K562 (cell line): ENCODE measurements at regions not wholly inside any gene's neighbourhood (a gene's known extent, or its start where the extent isn't known, plus 50 kb on each side); places are given as distances from the start of the nearest gene placed in this dataset.

Source experiments
- ATAC-seq: fragments of 200-7000 bp; cut with Tn5 transposase; 3 replicates; pipeline ENCODE4 v1.9.1; 2020; ENCODE audit warnings: moderate library complexity
- BruUV-seq: library from RNA; stranded (reverse); fragments of 400-500 nt; replicated peaks from 2 replicates; lab custom pipeline; 2021; lab: Mats Ljungman, UMichigan
- CTCF ChIA-PET: fragments of 300-600 bp; formaldehyde crosslinking; extraction: SDS; loops from one replicate; lab custom pipeline; 2021; ENCODE audit warnings: low intra/inter-chr PET ratio; lab: Yijun Ruan, JAX
- POLR2A ChIA-PET: fragments of 300-600, 350-650 bp; sonication (Branson Sonifier 250); formaldehyde crosslinking; extraction: SDS; loops from one replicate; lab custom pipeline; 2021; ENCODE audit warnings: antibody characterized with exemption, inconsistent platforms; lab: Yijun Ruan, JAX
- DNase-seq, 4 experiments: peaks; one replicate each; pipeline versions ENCODE4 v3.0.0 to v3.0.0-alpha.2; 2011 to 2018; ENCODE audit warnings: low spot score in 3 of 4, mixed read lengths in 3 of 4; ENCODE audit errors: extremely low read depth in 1 of 4
- FAIRE-seq: peaks from 2 replicates; lab custom pipeline; 2011; peaks lifted over from hg19 to GRCh38; lab: Jason Lieb, UNC
- H2AFZ ChIP-seq: 2 replicates; pipeline ENCODE4 v1.6.0; 2011; ENCODE audit warnings: low read depth, low read length, control low read depth, inconsistent platforms
- H3K27ac ChIP-seq: fragments of 200-600 bp; 3 replicates; pipeline ENCODE4 v1.8.0; 2011; ENCODE audit warnings: low read depth, mild to moderate bottlenecking, control low read depth, inconsistent platforms, low read length, moderate library complexity, mixed read lengths; ENCODE audit errors: extremely low read depth
- H3K27me3 ChIP-seq, 2 experiments: fragments of 300-600 bp in 1 of 2; 2 replicates in 1 of 2; 3 replicates in 1 of 2; pipeline versions ENCODE4 v1.6.0 to v1.8.0; 2011; ENCODE audit warnings: inconsistent platforms in 2 of 2, low read length in 2 of 2, mild to moderate bottlenecking in 1 of 2, mixed read lengths in 1 of 2, moderate library complexity in 1 of 2; ENCODE audit not compliant: control insufficient read depth in 2 of 2, insufficient read depth in 2 of 2
- H3K36me3 ChIP-seq: fragments of 300-600 bp; 3 replicates; pipeline ENCODE4 v1.8.0; 2011; ENCODE audit warnings: mild to moderate bottlenecking, low read length, inconsistent platforms; ENCODE audit not compliant: control insufficient read depth, insufficient read depth
- H3K4me1 ChIP-seq, 2 experiments: fragments of 200-600 bp in 1 of 2; replicated peaks in 1 of 2; 2 replicates in 1 of 2; 3 replicates in 1 of 2; pipeline versions ENCODE4 v1.5.1 to v1.8.0; 2011; ENCODE audit warnings: inconsistent platforms in 2 of 2, low read length in 2 of 2, mild to moderate bottlenecking in 1 of 2, mixed read lengths in 1 of 2, moderate library complexity in 1 of 2; ENCODE audit not compliant: control insufficient read depth in 2 of 2, insufficient read depth in 2 of 2
- H3K4me2 ChIP-seq: 2 replicates; pipeline ENCODE4 v1.6.1; 2011; ENCODE audit warnings: low read length, control low read depth, inconsistent platforms, mixed read lengths; ENCODE audit not compliant: insufficient read depth
- H3K4me3 ChIP-seq: fragments of 200-600 bp; sonication (generic), shearing (Covaris generic); 2 replicates; pipeline ENCODE4 v1.5.1; 2016; ENCODE audit warnings: control low read depth, inconsistent platforms
- H3K79me2 ChIP-seq: fragments of 200-600 bp; 3 replicates; pipeline ENCODE4 v1.8.0; 2011; ENCODE audit warnings: low read length, inconsistent platforms; ENCODE audit not compliant: control insufficient read depth, insufficient read depth
- H3K9ac ChIP-seq, 2 experiments: 2 replicates each; pipeline versions ENCODE4 v1.6.0 to v1.6.1; 2011; ENCODE audit warnings: low read depth in 2 of 2, low read length in 2 of 2, control low read depth in 1 of 2, inconsistent platforms in 1 of 2, mild to moderate bottlenecking in 1 of 2, mixed read lengths in 1 of 2; ENCODE audit not compliant: insufficient read depth in 1 of 2
- H3K9me1 ChIP-seq: one replicate; pipeline ENCODE4 v1.6.0; 2011; ENCODE audit warnings: inconsistent platforms, mild to moderate bottlenecking, low read length, moderate library complexity; ENCODE audit not compliant: control insufficient read depth, insufficient read depth
- H3K9me3 ChIP-seq: replicated peaks from 2 replicates; pipeline ENCODE4 v1.5.1; 2011; ENCODE audit warnings: low read depth, low read length, inconsistent platforms; ENCODE audit not compliant: control insufficient read depth, insufficient read depth
- H4K20me1 ChIP-seq: replicated peaks from 2 replicates; pipeline ENCODE4 v1.6.1; 2011; ENCODE audit warnings: low read length, inconsistent platforms, mixed read lengths; ENCODE audit not compliant: control insufficient read depth, insufficient read depth
- ELK3 ChIP-seq: fragments of 450-650 bp; formaldehyde crosslinking; IDR thresholded peaks from 2 replicates; pipeline ENCODE4 v1.4.0; 2020; ENCODE audit warnings: mild to moderate bottlenecking
- EP400 ChIP-seq: fragments of 450-650 bp; IDR thresholded peaks from 2 replicates; pipeline ENCODE4 v1.6.1; 2017; ENCODE audit warnings: antibody characterized with exemption, mild to moderate bottlenecking, moderate library complexity
- GATA2 ChIP-seq: sonication (generic); formaldehyde crosslinking; IDR thresholded peaks from 2 replicates; pipeline ENCODE4 v1.4.0; 2020; ENCODE audit warnings: mild to moderate bottlenecking, missing genetic modification reagents
- POLR3A ChIP-seq: IDR thresholded peaks from 2 replicates; pipeline ENCODE4 v1.6.1; 2011; ENCODE audit warnings: borderline replicate concordance, mild to moderate bottlenecking, moderate library complexity; ENCODE audit not compliant: insufficient read length, insufficient read depth; ENCODE audit errors: extremely low read depth
- ZMIZ1 ChIP-seq, 2 experiments: fragments of 150-350 bp in 1 of 2; IDR thresholded peaks; 2 replicates each; pipeline ENCODE4 v1.6.1; 2012 to 2016; ENCODE audit warnings: low read depth in 2 of 2, low read length in 2 of 2, mild to moderate bottlenecking in 1 of 2, moderate library complexity in 1 of 2
- ZNF184 ChIP-seq: sonication (generic); formaldehyde crosslinking; IDR thresholded peaks from 2 replicates; pipeline ENCODE4 v1.5.0; 2020; ENCODE audit warnings: missing genetic modification reagents
- ZNF395 ChIP-seq: fragments of 200-800 bp; sonication (Bioruptor generic); IDR thresholded peaks from 2 replicates; pipeline ENCODE4 v1.6.1; 2017; ENCODE audit warnings: missing genetic modification characterization, missing compliant biosample characterization
- ZNF668 ChIP-seq: fragments of 250-450 bp; sonication (Bioruptor Pico); IDR thresholded peaks from 2 replicates; pipeline ENCODE4 v1.8.0; 2022; ENCODE audit warnings: mild to moderate bottlenecking, inconsistent platforms
- WGBS: fragments of 100-300 bp; shearing (Covaris generic); methylation state at CpG from one replicate; pipeline ENCODE4 v1.1.6; 2016; ENCODE audit warnings: low coverage, mixed read lengths; ENCODE audit not compliant: insufficient coverage; ENCODE audit errors: missing lambda C conversion rate; 5-methylcytosine and 5-hydroxymethylcytosine counted together
- in situ Hi-C: fragments of 300-500 bp; cut with MboI; formaldehyde crosslinking; loops from 4 replicates; pipeline ENCODE4 v1.15.0; 2018; ENCODE audit warnings: inconsistent platforms, mixed read lengths
- intact Hi-C: fragments of 100-400 bp; cut with micrococcal nuclease; formaldehyde crosslinking; loops from 2 replicates; pipeline ENCODE4 v1.14.2; 2022

DNA sequence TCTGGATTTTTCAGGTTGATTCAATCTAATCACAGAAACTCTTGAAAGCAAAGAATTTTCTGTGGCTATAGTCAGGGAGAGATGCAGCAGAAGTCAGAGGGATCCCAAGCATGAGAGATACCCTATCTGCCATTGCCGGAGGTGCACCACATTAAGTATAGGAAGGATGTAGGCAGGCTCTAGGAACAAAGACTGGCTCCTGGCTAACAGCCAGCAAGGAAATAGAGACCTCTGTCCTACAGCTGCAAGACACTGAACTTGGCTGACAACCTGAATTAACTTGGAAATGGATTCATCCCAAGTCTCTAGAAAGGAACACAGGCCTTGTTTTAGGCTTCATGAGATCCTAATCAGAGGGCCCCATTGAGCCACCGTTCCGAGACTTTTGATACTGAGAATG, 364.9 kb upstream of the FLRT2 start:
- no peak overlapping the region for H3K9ac ChIP-seq
- DNase-seq = no peak
- H3K9me1 ChIP-seq = no peaks in the 10 kb centered on the region
- 0% methylated on average over 1 of the region's 3 CpGs for WGBS
- no peaks in the 10 kb centered on the region for H3K4me1 ChIP-seq
- no peaks in the 10 kb centered on the region for H3K27me3 ChIP-seq
- ChIA-PET CTCF (no interaction called here), POLR2A (no interaction called here)
- no peak for FAIRE-seq
- H3K36me3 ChIP-seq = no peaks in the 10 kb centered on the region
- H3K27ac ChIP-seq = no peak overlapping the region
- no peaks in the 10 kb centered on the region for H3K79me2 ChIP-seq
- ATAC-seq = no peak
- intact Hi-C loops = no loop called here
- no peak overlapping the region for H3K4me3 ChIP-seq
- H3K9me3 ChIP-seq = no peaks in the 10 kb centered on the region
- no peak overlapping the region for H2AFZ ChIP-seq
- TF ChIP-seq POLR3A (no peak), GATA2 (CRISPR knock-in tag) (no peak), ZNF668 (CRISPR knock-in tag) (no peak), ELK3 (no peak), EP400 (no peak), ZMIZ1 (IDR thresholded peaks at IDR 0.05; ENCODE audit: low read depth in 2 of 2, low read length in 2 of 2) (no peak), ZNF395 (CRISPR knock-in tag) (no peak), ZNF184 (CRISPR knock-in tag) (no peak)
- TF ChIP-seq, all 486 proteins: peak for 0
- in situ Hi-C loops = no loop called here
- H3K4me2 ChIP-seq = no peak overlapping the region
- H4K20me1 ChIP-seq = no peaks in the 10 kb centered on the region
- BruUV-seq = no TSS peak
